ENCODE measurements at regions not wholly inside any gene's neighbourhood (a gene's known extent, or its start where the extent isn't known, plus 50 kb on each side); places are given as distances from the start of the nearest gene placed in this dataset.

- no peaks in the 10 kb centered on the region for H3K4me1 Mint-ChIP-seq
- no peak for TF ChIP-seq OVOL2 (CRISPR knock-in tag; IDR thresholded peaks at IDR 0.05; ENCODE audit: borderline replicate concordance)
- TF ChIP-seq ZNF416 (CRISPR knock-in tag; IDR thresholded peaks at IDR 0.05) = peak; percentile 41; the same call in 1 of the 2 replicates
- no peak for TF ChIP-seq NR3C1 (CRISPR knock-in tag; conservative IDR thresholded peaks at IDR 0.05; ENCODE audit: low read depth)
- peak; percentile 99 for TF ChIP-seq CTCF (IDR thresholded peaks at IDR 0.05)
- TF ChIP-seq, protein P1, sequence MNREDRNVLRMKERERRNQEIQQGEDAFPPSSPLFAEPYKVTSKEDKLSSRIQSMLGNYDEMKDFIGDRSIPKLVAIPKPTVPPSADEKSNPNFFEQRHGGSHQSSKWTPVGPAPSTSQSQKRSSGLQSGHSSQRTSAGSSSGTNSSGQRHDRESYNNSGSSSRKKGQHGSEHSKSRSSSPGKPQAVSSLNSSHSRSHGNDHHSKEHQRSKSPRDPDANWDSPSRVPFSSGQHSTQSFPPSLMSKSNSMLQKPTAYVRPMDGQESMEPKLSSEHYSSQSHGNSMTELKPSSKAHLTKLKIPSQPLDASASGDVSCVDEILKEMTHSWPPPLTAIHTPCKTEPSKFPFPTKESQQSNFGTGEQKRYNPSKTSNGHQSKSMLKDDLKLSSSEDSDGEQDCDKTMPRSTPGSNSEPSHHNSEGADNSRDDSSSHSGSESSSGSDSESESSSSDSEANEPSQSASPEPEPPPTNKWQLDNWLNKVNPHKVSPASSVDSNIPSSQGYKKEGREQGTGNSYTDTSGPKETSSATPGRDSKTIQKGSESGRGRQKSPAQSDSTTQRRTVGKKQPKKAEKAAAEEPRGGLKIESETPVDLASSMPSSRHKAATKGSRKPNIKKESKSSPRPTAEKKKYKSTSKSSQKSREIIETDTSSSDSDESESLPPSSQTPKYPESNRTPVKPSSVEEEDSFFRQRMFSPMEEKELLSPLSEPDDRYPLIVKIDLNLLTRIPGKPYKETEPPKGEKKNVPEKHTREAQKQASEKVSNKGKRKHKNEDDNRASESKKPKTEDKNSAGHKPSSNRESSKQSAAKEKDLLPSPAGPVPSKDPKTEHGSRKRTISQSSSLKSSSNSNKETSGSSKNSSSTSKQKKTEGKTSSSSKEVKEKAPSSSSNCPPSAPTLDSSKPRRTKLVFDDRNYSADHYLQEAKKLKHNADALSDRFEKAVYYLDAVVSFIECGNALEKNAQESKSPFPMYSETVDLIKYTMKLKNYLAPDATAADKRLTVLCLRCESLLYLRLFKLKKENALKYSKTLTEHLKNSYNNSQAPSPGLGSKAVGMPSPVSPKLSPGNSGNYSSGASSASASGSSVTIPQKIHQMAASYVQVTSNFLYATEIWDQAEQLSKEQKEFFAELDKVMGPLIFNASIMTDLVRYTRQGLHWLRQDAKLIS (CRISPR knock-in tag; IDR thresholded peaks at IDR 0.05; ENCODE audit: borderline replicate concordance) = no peak
- no peak for TF ChIP-seq ARID4B (CRISPR knock-in tag; IDR thresholded peaks at IDR 0.05; ENCODE audit: borderline replicate concordance)
- H3K4me3 Mint-ChIP-seq = no peak overlapping the region
- H3K36me3 Mint-ChIP-seq = peaks cover 15% of the 10 kb centered on the region
- H3K27me3 Mint-ChIP-seq (ENCODE audit: low read depth) = no peaks in the 10 kb centered on the region; the same call in 1 of the 2 replicates
- H3K27ac Mint-ChIP-seq = no peak overlapping the region
- ATAC-seq (peak; percentile 86), DNase-seq (ENCODE audit: low spot score) (peak; percentile 92)
- ChIA-PET CTCF (interaction anchor here (0.5 to 1.4 kb wide), 6 partner anchors 15 to 593 kb away, joined by 3 to 10 read pairs (median 4); no protein-coding TSS in a partner anchor), POLR2A (no interaction called here)
- H3K9me3 Mint-ChIP-seq = peaks cover 28% of the 10 kb centered on the region
Observed at GRCh38 chr11:135075740-135076139, 663.7 kb upstream of the B3GAT1 start.

DNA sequence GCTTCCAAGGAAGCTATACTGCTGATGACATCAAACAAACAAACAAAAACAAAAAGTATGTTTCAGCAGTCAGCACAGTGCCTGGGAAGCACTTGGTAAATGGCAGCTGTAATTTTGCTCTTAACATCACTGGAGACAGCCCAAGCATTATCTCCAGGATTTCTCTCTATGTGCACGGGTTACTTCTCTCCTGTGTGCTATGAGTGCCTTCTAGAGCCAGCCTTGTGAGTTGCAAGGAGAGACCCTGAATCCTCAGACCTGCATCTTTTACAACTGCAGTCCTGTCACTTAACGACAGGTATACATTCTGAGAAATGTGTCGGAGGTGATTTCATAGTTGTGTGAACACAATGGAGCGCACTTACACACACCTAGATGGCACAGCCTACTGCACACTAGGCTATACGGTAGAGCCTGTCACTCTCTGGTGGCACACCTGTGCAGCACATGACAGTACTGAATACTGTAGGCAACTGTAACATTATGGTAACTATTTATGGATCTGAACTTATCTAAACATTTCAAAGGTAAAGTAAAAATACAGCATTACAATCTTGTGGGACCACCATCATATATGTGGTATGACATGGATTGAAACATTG is 662.5 kb upstream of the B3GAT1 start:
- CTCF ChIA-PET = no interaction called here
- POLR2A ChIA-PET = no interaction called here
- Mint-ChIP-seq H3K27me3 (ENCODE audit: low read depth) (peaks cover 8% of the 10 kb centered on the region), H3K4me1 (no peaks in the 10 kb centered on the region), H3K27ac (no peak overlapping the region), H3K36me3 (peaks cover 15% of the 10 kb centered on the region), H3K4me3 (no peak overlapping the region), H3K9me3 (peaks cover 34% of the 10 kb centered on the region)
- DNase-seq (ENCODE audit: low spot score) (no peak), ATAC-seq (peak; percentile 56; the same call in 1 of the 2 replicates)
- TF ChIP-seq MXD4 (CRISPR knock-in tag; IDR thresholded peaks at IDR 0.05; ENCODE audit: borderline replicate concordance) (no peak), ZNF121 (CRISPR knock-in tag; IDR thresholded peaks at IDR 0.05) (no peak), E2F5 (CRISPR knock-in tag; IDR thresholded peaks at IDR 0.05) (no peak), ESRRA (CRISPR knock-in tag; IDR thresholded peaks at IDR 0.05; ENCODE audit: borderline replicate concordance) (no peak), ERG (CRISPR knock-in tag; IDR thresholded peaks at IDR 0.05) (no peak), HMGA2 (CRISPR knock-in tag; IDR thresholded peaks at IDR 0.05) (no peak), STAT6 (CRISPR knock-in tag; conservative IDR thresholded peaks at IDR 0.05; ENCODE audit: low read depth) (no peak), PREB (CRISPR knock-in tag; IDR thresholded peaks at IDR 0.05; ENCODE audit: borderline replicate concordance) (no peak)
- TF ChIP-seq, protein P2, sequence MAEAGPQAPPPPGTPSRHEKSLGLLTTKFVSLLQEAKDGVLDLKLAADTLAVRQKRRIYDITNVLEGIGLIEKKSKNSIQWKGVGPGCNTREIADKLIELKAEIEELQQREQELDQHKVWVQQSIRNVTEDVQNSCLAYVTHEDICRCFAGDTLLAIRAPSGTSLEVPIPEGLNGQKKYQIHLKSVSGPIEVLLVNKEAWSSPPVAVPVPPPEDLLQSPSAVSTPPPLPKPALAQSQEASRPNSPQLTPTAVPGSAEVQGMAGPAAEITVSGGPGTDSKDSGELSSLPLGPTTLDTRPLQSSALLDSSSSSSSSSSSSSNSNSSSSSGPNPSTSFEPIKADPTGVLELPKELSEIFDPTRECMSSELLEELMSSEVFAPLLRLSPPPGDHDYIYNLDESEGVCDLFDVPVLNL (CRISPR knock-in tag; IDR thresholded peaks at IDR 0.05; ENCODE audit: borderline replicate concordance, low read depth) = no peak

Measured in WTC11 (cell line).